HL-60/S4 (cell line): ENCODE measurements at regions not wholly inside any gene's neighbourhood (a gene's known extent, or its start where the extent isn't known, plus 50 kb on each side); places are given as distances from the start of the nearest gene placed in this dataset.

ENCODE experiments used
- in situ Hi-C: fragments of 300-500 bp; cut with MboI; formaldehyde crosslinking; loops from 2 replicates; pipeline ENCODE4 v1.14.3; 2022; ENCODE audit warnings: low sequenced_read_pairs

DNA sequence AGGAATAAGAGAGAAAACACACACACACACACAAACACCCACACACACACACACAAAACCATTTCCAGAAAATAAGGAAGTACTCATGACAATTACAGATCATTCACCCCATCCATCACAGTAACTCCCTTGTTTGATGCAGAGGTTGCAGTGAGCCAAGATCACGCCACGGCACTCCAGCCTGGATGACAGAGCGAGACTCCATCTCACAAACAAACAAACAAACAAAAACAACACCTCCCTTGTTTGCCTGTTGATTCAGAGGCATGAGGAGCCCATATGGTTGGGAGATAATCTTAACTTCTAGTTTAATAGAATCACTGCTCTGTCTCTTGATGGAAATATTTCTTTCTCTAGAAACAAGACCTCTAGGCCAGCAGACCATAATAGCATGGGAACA is 2043.5 kb upstream of the AGA start:
- in situ Hi-C loops: no loop called here

DNA sequence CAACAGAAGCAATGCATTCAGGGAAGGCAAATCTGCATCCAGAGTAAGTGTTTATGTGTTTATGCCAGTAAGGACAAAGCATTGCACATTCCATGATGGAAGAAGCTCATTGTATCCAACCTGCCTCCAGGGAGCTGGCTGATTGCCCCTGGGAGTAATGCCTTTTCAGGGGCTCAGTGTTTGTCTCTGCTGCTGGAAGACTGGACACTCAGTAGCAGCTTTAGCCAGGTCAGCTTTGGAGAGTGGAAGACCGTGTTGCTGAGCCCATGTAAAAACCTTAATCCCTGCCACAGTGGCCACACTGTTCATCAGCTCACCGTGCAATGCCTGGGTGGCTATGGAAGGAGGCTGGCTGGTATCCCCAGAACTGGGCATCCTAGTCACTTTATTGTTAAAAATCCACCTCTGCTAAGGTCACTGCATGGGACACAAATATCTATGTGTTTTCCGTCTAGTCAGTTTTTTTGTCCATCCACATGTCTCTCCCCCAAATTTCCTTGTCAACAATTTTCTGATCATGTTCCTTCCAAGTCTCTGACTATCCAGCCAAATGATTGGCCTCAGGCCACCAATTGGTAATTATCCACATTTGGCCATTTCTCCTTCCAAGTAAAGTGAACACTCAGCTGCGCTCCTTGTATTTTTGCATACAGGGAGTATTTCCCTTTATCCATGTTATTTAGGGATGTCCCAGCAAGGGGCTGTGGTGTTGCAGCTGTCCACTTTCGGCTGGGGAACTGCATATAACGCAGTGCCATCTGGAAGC is 2044.5 kb upstream of the AGA start:
- in situ Hi-C loops: no loop called here

DNA sequence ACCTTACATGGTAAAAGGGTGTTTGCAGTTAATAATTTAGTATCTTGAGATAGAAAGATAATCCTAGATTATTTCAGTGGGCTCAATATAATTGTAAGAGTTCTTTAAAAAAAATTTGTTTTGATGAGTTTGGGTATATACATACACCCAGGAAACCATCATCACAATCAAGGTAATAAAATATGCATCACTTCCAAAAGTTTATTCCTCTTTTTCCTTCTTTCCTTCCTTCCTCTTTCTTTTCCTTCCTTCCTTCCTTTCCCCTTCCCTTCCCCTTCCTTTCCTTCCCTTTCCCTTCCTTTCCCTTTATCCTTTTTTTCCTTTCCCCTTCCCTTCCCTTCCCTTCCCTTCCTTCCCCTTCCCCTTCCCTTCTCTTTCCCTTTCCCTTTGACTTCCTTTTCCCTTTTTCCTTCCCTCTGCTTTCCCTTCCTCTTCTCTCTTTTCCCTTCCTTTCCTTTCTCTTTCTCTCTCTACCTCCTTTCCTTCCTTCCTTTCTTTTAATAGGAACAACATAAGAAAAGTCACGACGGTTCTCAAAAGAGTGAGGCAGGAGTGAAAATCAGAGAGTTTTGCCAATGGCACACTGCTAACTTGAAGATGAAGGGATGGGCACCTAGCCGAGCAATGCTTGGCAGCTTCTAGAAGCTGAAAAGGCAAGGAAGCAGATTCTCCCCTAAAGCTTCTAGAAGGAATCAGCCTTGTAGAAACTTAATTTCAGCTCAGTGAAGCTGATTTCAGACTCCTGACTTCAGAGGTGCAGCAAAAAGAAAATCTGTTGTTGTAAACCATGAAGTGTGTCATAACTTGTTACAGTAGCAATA is 2050.2 kb upstream of the AGA start:
- in situ Hi-C loops: no loop called here

DNA sequence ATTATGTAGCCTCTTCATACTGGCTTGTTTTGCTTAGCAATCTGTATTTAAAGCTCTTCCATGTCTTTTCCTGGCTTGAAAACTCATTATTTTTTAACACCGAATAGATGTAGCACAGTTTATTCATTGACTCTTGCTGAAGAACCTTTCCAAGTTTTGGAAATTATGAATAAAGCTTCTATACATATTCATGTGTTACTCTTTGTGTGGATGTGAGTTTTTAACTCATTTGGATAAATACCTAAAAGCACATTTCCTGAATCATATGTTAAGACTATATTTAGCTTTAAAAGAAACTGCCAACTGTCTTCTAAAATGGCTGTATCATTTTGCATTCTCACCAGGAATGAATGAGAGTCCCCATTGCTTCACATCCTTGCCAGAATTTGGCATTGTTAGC is 2061.7 kb upstream of the AGA start:
- in situ Hi-C loops: no loop called here

DNA sequence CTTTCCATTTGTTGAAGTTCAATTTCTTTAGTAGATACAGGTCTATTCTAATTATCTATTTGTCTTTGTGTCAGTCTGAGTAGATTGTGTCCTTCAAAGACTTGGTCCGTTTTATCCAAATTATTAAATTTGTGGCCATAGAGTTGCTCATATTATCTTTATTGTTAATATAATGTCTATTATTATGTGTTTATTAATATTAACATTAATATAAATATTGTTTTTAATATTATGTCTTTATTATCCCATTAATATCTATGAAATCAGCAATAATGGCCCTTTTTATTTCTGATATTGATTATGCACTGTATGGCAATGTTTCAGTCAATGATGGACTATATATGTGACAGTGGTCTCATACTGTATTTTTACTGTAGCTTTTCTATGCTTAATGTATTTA is 2067.3 kb upstream of the AGA start:
- in situ Hi-C loops: no loop called here

DNA sequence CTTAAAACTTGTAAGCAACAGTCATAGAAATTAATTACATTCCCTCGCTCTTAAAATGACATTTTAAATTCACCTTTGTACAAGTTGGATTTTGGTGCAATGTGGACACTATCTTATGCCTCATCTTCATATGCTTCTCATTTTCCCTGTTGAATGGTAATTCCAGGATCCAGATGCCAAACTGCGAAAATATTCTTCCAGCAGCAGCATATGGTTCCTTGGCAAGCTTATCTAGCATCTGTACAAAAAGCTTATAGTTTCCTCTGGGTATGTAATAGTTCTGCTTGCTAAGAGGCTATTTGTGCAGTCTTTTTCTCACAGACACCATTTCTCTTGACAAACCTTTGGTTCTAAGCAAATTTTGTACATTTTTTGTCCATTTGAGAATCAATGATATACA is 2079.7 kb upstream of the AGA start:
- in situ Hi-C loops: no loop called here

DNA sequence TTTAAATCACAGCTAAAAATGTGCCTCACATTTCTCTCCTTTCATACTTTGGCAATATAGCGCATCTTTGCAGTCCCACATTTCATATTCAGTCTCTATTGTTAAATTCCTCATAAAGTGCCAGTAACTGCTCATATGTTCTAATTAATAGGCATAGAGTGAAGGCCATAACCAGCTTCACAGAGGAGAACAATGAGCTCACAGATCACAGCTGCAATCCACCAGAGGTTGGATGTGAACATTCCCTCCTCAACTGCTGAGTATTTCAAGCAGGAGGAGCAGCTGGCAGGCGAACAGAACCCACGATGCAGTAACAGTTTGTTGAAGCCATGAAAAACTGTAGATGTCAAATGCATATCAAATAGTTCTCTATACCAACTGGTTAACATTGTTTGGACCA is 2088.7 kb upstream of the AGA start:
- in situ Hi-C loops: no loop called here

DNA sequence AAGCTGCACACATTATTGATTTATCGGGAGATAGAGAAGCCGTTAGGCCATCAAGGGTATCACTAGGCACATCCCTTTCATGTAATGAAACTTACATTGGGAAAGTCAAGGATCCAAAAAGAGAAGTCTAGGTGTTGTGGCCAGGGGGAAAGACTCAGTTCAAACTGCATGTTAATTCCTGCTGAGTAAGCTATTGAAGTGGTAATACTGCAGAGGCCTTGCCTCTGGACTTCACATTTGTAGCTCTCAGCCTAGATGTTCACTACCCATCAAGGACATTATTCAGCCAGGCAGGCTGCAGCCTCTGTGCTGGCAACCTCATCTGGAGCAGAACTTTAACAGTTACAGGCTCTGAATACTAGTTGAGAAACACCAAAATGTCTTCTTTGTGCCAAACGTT is 2094.5 kb upstream of the AGA start:
- in situ Hi-C loops: no loop called here

DNA sequence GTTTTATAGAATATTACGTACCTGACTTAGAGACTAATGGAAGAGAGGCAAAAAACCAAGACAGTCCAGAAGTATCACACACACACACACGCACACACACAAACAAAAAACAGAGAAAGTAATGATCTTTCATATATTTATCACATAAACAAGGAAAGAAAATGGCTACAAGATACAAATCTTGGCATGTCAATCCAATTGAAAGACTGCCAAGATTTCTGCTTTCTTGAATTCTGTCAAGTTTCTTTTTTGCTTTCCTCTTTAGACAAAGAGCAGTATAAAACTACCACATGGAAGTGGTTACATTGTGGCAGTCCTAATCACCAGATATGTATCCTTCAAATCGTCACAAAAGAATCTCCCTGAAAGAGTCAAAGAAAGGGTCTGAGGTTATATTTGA is 2097.4 kb upstream of the AGA start:
- in situ Hi-C loops: no loop called here

DNA sequence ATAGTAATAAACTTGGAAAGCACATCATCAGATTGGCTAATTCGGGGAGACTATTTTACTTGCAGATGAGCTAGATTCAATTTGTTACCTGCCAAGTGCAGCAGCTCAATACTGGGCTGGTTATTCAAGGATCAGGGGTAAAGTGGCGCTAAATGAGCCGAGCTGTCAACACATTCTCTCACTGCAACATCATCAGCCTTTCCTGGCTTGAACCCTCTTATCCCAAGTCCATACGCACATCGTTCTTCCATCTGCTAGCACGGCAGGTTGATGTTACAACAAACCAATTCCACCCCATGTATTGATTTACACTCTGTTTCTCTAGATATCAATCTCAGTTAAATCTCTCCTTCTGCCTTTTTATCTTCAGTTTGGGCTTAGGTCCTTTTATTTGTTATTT is 2101.5 kb upstream of the AGA start:
- in situ Hi-C loops: no loop called here

DNA sequence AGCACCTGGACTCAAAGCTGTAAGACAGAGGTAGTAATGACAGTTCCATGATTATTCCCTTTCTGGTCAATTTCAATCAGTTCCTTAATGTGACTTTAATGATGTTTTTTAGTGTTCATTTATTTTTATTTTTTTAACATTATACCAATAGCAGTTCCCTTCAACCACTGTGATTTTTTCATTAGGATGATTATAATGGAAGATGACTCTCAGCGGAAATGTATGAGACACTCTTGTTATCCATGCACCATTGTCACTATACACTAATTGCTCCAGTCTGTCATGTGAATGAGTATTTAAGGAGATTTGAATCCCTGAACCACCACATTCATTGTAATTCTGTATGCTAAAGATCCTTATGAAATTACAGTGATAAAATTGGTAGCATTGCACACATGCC is 2102.3 kb upstream of the AGA start:
- in situ Hi-C loops: no loop called here

DNA sequence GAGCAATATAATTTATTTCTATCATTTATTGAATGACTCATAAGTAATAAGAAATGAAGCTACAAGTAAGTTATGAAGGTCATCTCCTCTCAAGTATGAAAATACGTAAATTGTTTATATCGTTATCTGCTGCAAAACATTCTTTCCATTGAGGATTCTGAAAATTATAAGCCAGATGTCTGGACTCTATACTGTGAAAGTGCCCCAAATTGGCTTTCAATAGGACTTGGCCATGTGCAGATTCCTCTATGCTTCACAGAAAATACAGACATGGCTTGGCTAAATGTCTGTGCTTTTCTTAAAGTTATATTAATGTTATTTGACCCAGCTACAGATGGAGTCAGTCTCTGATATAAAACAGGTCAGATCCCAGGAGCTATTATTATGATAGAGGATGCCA is 2109.9 kb upstream of the AGA start:
- in situ Hi-C loops: no loop called here

DNA sequence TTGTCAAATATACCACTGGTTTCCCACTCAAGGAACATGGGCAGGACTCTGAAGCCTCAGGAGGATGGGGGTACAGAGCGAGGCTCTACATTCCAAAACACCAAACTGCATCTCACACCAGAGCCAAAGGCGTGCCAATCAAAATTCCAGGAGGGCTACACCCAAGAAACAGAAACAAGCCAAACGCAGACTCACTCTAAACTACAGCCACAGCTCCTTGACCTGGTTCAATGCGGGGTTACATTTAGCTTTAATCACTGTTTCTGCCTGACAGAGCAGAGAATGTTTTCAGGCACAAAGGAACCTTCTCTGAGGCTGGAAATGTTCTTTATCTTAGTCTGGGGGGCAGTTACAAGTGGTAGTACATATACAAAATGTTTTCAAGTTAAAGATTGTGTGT is 2121.5 kb upstream of the AGA start:
- in situ Hi-C loops: no loop called here

DNA sequence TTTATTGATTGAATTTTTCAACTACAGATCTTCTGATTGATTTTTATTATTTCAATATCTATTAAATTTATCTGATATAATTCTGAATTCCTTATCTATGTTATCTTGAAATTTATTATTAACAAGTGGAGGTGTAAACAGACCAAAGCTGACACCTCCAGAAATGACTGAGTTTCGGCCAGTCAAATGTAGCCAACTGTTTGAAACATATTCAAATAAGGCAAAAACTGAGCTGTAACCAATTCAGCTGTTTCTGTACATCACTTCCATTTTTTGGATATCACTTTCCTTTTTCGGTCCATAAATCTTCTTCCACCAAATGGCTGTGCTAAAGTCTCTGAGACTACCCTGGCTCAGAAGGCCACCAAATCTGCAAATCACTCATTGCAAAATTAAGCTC is 2127.3 kb upstream of the AGA start:
- in situ Hi-C loops: no loop called here

DNA sequence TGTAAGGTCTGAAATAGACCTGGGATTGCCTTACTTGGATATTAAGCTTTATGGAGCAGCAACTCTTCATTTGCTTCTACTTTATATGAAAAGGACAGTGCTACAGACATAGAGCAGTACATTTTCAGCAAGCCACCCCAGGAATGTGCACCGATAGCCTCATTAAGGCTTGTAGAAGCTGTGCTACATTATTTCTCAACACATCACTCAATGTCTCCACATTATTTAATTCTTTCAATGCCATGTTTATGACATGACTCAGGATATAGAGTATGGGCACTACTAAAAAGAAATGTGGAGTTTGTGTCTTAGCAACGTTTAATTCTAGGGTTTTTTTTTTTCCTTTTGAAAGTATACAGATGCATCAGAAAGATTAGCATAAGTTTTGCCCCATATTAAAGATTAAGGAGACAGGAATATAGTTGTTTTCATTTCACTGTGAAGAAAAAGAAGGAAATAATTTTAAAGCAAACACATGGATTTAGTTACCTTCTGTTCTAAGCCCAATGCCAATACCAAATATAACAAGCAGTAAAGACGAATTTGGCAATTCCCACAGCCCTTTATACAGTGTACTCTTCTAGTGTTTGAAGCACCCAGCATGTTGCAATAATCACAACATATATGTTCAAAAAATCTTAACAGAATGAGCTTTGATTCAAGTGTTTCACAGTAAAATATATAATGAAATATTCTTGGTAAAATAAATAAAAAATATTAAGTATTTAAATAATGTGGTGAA is 2140.1 kb upstream of the AGA start:
- in situ Hi-C loops: no loop called here

DNA sequence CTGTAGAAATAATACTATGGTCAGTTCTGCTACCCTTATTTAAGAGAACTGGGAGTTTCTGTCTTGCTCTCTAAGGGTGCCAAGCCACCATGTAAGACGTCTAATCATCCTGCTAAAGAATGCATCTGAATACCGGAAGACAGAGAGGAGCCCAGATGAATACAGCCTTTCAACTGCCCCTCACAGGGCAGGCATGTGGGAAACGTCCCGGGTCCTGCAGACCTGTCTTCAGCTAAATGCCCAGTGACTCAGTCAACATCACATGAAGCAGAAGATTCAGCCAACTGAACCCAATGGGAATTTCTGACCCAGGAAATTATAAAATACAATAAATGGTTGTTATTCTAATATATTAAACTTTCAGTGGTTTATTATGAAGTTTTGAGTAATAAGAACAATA is 2141.0 kb upstream of the AGA start:
- in situ Hi-C loops: no loop called here

DNA sequence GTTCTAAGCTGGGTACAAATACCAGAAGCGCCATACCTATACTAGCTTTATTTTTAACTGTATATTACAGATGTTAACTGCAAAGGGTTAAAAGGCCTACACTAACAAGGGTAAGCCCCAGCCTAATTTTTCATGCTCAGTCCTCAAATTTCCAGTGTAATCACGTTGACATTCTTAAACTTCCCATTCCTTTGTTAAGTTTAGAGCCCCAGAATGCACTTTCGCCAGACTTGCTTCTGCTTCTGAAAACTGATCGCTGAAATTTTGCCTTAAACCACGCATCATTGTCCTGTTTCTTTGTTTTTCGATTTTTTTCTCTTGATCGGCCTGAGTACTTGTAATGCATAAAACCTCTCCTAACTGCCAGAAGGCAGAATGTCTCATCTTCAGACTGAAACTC is 2141.9 kb upstream of the AGA start:
- in situ Hi-C loops: no loop called here

DNA sequence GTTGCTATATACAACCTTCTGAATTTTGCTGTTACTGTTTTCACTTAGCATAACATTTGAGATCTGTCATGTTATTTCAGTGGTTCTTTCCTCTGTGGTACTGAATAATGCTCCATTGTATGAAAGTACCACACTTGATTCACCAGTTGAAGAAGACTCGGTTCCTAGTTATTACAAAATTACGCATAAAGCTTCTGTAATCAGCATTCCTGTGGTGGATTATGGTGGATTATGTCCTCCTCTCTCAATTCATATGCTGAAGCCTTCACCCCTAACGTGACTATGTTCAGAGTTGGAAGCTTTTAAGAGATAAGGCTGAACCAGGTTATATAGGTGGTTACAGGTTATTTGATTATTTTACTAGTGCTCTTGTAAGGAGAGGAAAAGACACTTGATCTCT is 2143.5 kb upstream of the AGA start:
- in situ Hi-C loops: no loop called here

DNA sequence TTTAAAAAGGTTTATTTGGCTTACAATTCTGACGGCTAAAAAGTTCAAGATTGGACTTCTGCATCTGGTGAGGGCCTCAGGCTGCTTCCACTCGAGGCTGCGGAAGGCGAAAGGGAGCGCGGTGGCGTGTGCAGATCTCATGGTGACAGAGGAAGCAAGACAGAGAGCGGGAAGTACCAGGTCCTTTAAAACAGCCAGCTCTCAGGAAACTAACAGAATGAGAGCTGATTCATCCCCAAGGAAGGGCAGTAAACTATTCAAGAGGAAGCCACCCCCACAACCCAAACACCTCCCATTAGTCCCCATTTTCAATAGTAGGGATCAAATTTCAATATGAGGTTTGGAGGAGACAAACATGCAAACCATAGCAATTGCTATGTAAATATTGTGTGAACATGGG is 2144.2 kb upstream of the AGA start:
- in situ Hi-C loops: no loop called here

DNA sequence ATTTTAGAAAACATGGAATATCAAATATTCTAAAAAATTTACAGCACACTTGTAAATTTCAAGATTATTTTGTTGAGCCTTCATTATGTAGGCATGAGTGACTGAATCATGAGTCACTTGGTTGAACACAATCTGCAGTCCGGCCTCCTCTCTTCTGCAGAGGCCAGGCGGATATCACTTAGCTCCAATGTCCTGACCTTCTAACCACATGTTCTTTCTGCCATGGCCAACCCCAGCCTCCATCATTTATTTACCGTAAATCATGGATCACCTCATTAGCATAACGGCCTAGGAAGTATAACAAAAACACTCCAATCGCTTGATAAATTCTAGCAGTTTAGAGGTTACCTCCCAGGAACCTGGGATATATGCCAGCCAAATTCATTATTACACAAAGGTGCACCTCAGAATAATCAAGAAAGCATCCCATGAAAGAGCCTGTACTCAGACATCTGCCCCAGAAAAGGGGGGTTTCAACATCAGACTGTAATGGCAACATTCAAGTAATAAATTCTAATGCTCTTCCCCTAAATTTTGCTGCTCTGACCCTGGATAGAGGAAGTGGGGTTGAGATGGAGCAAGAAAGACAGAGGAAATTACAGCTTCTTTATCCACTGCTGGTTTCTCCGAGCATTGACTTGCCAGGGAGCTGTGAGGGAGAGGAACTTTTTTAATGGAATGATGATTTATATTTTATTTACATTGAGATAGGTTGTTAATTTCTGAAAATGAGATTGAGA is 2153.6 kb upstream of the AGA start:
- in situ Hi-C loops: no loop called here

DNA sequence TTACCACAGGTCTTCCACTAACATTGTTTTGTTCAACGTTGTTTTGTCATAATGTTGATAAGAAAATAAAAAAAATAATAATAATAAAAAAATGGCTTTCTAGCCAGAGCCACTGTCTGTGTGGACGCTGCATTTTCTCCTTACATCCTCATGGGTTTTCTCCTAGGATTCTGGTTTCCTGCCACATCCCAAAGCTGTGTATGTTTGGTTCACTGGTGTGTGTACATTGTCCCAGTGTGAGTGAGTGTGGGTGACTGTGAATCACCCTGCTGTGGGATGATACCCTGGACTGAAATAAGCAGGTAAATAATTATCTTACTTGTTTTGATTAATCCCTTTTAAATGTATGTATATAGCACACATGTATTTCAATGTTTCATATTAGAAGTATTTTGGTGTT is 2154.4 kb upstream of the AGA start:
- in situ Hi-C loops: no loop called here
